ENCODE measurements at regions not wholly inside any gene's neighbourhood (a gene's known extent, or its start where the extent isn't known, plus 50 kb on each side); places are given as distances from the start of the nearest gene placed in this dataset.
A peak's percentile ranks its signal among the peaks of the same experiment; 100 is the strongest.

DNA sequence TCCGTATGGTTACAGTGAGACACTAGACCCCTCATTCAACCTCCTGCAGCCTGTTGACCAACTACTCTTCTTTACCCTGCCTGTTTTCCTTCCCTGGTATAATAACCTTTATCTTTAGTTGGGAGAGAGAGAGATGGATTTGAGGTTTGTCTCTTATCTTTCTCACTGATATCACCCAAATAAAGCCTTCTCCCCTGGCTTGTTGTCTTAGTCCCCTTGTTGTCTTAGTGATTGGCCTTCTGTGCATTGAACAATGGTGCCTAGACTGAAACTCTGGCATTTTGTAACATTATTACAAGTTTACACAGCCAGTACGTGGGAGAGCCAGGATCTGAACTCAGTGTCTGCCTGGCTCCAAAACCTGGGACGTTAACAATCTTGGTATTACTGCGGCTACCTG lies 560.8 kb downstream of the HS3ST4 start:
- no peak for DNase-seq (ENCODE audit: low spot score)
- no TSS peak for BruUV-seq (replicated peaks)
- ChIA-PET POLR2A (no interaction called here), CTCF (ENCODE audit: low intra/inter-chr PET ratio, low total read pairs) (no interaction called here)
- TF ChIP-seq ZNF660 (CRISPR knock-in tag; IDR thresholded peaks at IDR 0.05; ENCODE audit: borderline replicate concordance, low read depth), result no peak
- TF ChIP-seq SRSF4 (IDR thresholded peaks at IDR 0.05; ENCODE audit: low read depth, low read length, poor library complexity, severe bottlenecking), result no peak
- no peak for TF ChIP-seq ZFY (CRISPR knock-in tag; IDR thresholded peaks at IDR 0.05)
- no peak for TF ChIP-seq JARID2 (CRISPR knock-in tag; IDR thresholded peaks at IDR 0.05; ENCODE audit: insufficient replicate concordance)
- TF ChIP-seq, protein P1, sequence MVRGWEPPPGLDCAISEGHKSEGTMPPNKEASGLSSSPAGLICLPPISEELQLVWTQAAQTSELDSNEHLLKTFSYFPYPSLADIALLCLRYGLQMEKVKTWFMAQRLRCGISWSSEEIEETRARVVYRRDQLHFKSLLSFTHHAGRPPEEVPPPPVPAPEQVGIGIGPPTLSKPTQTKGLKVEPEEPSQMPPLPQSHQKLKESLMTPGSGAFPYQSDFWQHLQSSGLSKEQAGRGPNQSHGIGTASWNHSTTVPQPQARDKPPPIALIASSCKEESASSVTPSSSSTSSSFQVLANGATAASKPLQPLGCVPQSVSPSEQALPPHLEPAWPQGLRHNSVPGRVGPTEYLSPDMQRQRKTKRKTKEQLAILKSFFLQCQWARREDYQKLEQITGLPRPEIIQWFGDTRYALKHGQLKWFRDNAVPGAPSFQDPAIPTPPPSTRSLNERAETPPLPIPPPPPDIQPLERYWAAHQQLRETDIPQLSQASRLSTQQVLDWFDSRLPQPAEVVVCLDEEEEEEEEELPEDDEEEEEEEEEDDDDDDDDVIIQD (CRISPR knock-in tag; IDR thresholded peaks at IDR 0.05; ENCODE audit: low read depth), result no peak
- peak; percentile 92 for TF ChIP-seq ZNF124 (CRISPR knock-in tag; IDR thresholded peaks at IDR 0.05)
- no peak for TF ChIP-seq NR1H2 (CRISPR knock-in tag; IDR thresholded peaks at IDR 0.05; ENCODE audit: borderline replicate concordance, low read depth)
- TF ChIP-seq, protein P2, sequence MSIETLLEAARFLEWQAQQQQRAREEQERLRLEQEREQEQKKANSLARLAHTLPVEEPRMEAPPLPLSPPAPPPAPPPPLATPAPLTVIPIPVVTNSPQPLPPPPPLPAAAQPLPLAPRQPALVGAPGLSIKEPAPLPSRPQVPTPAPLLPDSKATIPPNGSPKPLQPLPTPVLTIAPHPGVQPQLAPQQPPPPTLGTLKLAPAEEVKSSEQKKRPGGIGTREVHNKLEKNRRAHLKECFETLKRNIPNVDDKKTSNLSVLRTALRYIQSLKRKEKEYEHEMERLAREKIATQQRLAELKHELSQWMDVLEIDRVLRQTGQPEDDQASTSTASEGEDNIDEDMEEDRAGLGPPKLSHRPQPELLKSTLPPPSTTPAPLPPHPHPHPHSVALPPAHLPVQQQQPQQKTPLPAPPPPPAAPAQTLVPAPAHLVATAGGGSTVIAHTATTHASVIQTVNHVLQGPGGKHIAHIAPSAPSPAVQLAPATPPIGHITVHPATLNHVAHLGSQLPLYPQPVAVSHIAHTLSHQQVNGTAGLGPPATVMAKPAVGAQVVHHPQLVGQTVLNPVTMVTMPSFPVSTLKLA (IDR thresholded peaks at IDR 0.05), result no peak
- intact Hi-C loops (cut with micrococcal nuclease; ENCODE audit: unreplicated experiment), result no loop called here
- no peaks in the 10 kb centered on the region for H3K4me1 ChIP-seq (ENCODE audit: insufficient read depth, low read length)
- H3K27ac ChIP-seq (ENCODE audit: extremely low read length, insufficient read depth, low read length), result no peak overlapping the region
- no peak for FAIRE-seq
- no peak overlapping the region for H3K9ac ChIP-seq (ENCODE audit: insufficient read depth, low read depth, low read length)
- H3K9me3 ChIP-seq (ENCODE audit: low read length), result peaks cover 69% of the 10 kb centered on the region
- no peaks in the 10 kb centered on the region for H3K27me3 ChIP-seq (ENCODE audit: control insufficient read depth in 1 of 2, insufficient read depth in 2 of 2, low read length in 2 of 2)
- no peak overlapping the region for H3K4me3 ChIP-seq (replicated peaks in 1 of 3; ENCODE audit: insufficient read depth in 1 of 3, low read depth in 2 of 3, low read length in 3 of 3)
- WGBS (ENCODE audit: low lambda C conversion rate), result 35% methylated on average over 4 of the region's 4 CpGs
- in situ Hi-C loops (cut with HindIII; ENCODE audit: extremely low pct_ligation_motif_present, low pct_unique_long_range_greater_than_20kb), result no loop called here
- no peaks in the 10 kb centered on the region for H3K79me2 ChIP-seq (ENCODE audit: insufficient read depth, low read length)
- no peak overlapping the region for H2AFZ ChIP-seq (ENCODE audit: low read length)
- no peak overlapping the region for H3K4me2 ChIP-seq (ENCODE audit: low read depth, low read length)
- H4K20me1 ChIP-seq (ENCODE audit: insufficient read depth, low read length), result no peaks in the 10 kb centered on the region
- ATAC-seq, result no peak
- H3K36me3 ChIP-seq (replicated peaks in 1 of 2; ENCODE audit: control insufficient read depth in 1 of 2, insufficient read depth in 2 of 2, low read length in 2 of 2), result no peaks in the 10 kb centered on the region

All from HepG2 (cell line).